ENCODE measurements at regions not wholly inside any gene's neighbourhood (a gene's known extent, or its start where the extent isn't known, plus 50 kb on each side); places are given as distances from the start of the nearest gene placed in this dataset.
"Not testable (repeated sequence)": the region's sequence is repeated elsewhere in the genome, so short reads cannot be mapped to it uniquely, and the experiment has no call there.

DNA sequence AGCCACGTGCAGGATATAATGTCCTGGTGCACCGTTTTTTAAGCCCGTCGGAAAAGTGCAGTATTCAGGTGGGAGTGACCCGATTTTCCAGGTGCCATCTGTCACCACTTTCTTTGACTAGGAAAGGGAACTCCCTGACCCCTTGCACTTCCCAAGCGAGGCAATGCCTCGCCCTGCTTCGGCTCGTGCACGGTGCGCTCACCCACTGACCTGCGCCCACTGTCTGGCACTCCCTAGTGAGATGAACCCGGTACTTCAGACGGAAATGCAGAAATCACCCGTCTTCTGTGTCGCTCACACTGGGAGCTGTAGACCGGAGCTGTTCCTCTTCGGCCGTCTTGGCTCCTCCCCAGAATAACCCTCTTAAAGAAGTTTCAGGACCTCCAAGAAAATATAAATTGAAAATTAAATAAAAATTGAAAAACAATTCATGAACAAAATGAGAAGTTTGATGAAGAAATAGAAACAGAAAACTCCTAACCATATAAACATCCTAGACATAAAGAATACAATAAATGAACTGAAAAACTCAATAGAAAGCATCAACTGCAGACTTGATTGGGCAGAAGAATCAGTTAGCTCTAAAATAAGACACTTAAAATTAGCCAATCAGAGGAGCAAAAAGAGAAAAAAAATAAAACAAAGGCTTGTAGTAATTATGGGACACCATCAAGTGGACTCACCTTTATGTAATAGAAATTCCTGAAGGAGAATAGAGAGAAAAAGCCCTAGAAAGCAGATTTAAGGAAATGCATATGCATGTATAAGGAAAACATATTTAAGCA lies 249.3 kb upstream of the GOT2 start:
- DNase-seq, result not testable (repeated sequence)

DNA sequence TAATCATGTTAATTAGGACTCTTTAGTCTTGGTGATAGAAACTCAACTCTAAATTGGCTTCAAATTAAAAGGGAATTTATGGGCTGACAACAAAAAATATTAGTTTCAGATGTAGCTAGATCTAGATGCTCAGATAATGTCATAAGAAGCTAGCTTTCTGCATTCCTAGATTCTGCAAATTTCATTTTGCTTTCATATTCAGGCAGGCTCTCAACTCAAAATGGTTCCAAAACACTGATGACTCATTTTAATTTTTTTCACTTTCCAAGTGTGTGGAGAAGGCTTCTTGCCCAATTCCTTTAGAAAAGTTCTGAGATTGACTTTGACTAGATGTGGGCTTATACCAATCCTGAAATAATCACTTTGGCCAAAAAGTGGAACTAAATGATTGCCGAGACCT lies 236.7 kb upstream of the GOT2 start:
- DNase-seq, result peak; percentile 1

DNA sequence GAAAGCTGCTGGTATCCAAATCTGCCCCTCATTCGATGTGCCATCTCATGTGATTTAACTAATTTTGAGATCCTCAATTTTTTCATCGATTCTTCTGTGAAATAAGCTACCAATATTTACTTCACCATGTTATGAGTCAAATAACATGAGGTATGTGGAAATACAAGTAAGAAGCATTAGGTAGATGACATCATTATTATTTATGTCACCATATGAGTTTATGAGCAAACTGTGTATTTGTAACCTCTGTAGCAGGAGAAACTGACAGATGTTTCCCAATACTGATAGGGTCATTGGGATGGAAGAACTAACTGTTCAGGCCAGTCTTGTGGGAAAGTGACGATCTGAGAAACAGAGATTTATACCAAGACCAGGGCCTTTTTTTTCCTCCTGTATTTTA lies 229.4 kb upstream of the GOT2 start:
- no peak for DNase-seq

DNA sequence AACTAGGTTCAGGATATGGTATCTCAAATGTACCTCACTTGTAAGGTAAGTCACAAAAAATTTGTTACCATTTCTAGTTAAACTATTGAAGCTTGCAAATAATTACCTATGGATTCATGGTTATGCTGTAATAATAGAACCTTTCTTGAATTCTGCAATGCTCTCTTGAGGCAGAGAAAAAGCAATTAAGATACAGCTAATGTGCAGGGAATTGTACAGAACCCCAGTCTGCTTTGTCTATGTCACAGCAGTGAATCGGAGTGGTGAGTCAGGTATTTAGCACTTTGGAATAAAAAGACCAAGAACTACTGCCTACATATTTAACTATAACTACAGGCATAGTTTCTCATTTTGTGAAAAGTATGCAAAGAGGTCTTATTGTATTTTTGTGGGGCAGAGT lies 228.7 kb upstream of the GOT2 start:
- no peak for DNase-seq

DNA sequence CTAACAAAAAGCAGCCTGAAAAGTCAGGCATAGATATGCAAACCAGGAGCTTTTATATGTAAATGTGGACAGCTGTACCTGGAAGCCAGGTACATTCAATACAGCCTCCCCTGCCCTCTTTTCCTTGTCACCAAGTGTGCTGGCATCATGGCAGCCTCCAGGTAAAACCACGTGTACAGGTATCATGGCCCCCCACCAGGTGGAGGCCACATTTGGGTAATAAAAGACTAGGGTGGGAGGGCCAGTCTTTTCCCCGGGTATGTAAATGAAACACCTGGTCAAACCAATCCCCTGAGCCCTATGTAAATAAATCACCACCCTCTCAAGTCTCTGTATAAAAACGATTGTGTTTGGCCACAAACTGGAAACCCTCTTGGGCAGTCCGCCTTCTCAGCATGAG lies 226.4 kb upstream of the GOT2 start:
- DNase-seq, result no peak

- no peak for DNase-seq
These were observed 225.9 kb upstream of the GOT2 start for GRCh38 chr16:58960034-58960433.

- DNase-seq, result no peak
These were observed 224.6 kb upstream of the GOT2 start for GRCh38 chr16:58958749-58959148.

- no peak for DNase-seq
These were observed 214.1 kb upstream of the GOT2 start for GRCh38 chr16:58948244-58948643.

- no peak for DNase-seq
These were observed 206.5 kb upstream of the GOT2 start for GRCh38 chr16:58940609-58941008.

- no peak for DNase-seq
These were observed 204.7 kb upstream of the GOT2 start for GRCh38 chr16:58938811-58939210.

DNA sequence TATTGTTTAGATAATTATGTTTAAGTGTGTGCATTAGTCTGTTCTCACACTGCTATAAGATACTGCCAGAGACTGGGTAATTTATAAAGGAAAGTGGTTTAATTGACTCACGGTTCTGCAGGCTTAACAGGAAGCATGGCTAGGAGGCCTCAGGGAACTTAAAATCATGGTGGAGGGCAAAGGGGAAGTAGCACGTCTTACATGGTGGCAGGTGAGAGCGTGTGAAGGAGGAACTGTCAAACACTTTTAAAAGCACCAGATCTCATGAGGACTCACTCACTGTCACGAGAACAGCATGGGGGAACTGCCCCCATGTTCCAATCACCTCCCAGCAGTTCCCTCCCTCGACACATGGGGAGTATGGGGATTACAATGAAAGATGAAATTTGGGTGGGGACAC lies 203.5 kb upstream of the GOT2 start:
- no peak for DNase-seq

DNA sequence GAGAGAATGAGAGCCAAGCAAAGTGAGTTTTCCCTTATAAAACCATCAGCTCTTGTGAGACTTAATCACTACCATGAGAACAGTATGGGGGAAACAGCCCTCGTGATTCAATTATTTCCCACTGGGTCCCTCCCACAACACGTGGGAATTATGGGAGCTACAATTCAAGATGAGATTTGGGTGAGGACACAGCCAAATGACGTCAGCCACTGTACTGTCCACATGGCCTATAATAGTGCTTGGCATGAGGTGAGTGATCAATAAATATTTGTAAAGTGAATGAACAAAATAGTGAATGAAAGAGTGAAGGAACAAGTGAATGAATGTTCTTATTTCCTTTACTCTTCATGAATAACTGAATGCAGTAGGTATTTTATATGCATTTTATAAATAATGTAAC lies 199.1 kb upstream of the GOT2 start:
- no peak for DNase-seq

- no peak for DNase-seq
These were observed 197.3 kb upstream of the GOT2 start for GRCh38 chr16:58931436-58931835.

- no peak for DNase-seq
These were observed 189.0 kb upstream of the GOT2 start for GRCh38 chr16:58923094-58923493.

- DNase-seq, result no peak
These were observed 179.3 kb upstream of the GOT2 start for GRCh38 chr16:58913456-58913855.

DNA sequence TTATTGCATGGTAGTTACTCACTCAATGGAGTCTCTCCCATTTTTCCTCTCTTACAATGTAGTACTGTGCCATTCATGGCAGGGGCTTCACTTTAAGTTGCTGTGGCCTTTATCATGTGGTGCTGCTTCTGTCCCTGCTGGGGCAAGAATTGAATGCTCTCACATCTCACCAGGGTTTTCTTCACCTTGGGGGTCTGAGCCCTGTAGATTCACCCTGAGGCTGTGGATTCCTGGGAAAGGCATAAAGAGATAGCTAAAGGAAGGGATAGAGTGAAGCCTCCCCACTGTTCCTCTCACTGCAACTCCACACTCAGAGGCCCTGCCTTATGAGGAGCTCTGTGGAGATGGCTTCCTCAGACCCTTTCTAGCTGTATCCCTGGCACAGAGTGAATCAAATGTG lies 178.5 kb upstream of the GOT2 start:
- DNase-seq, result no peak

- no peak for DNase-seq
These were observed 173.0 kb upstream of the GOT2 start for GRCh38 chr16:58906981-58907715.

DNA sequence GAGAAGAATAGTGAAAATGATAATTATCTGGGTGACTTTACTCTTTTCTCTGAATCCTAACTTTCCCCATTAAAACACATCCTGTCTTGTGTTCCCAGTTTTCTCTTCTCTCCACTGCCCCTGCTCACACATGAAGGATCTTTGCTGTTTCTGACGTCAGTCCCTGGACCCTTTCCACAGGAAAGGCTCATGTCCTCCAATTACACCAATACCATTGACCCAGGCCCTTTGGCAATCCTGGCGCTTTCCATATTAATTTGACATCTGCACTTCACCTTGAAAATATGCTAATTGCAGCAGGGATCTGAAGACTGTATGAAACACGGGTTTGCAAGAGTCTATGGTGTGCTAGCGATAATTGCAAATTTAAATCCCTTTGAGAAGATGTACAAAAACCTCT lies 170.2 kb upstream of the GOT2 start:
- DNase-seq, result no peak

DNA sequence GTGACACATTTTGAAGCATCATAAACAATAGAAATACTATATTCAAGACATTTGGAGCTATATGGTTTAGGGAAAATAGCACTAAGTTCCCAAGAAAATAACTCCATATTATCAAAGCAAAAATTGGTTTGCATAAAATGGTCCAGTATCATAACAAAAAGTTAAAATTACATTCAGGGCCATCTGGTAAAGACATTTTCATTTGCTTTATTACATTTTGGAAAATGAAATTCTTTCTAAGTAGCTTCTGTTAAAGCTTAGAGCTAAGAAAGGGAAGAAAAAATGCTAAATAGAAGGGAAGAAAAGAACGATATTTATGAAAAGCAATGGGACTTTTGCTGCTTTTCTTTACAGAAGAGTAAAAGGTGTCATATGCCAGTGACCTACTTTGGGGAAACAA lies 155.4 kb upstream of the GOT2 start:
- DNase-seq, result no peak

GRCh38 chr16:58885528-58886170 lies 151.5 kb upstream of the GOT2 start:
- no peak for DNase-seq

DNA sequence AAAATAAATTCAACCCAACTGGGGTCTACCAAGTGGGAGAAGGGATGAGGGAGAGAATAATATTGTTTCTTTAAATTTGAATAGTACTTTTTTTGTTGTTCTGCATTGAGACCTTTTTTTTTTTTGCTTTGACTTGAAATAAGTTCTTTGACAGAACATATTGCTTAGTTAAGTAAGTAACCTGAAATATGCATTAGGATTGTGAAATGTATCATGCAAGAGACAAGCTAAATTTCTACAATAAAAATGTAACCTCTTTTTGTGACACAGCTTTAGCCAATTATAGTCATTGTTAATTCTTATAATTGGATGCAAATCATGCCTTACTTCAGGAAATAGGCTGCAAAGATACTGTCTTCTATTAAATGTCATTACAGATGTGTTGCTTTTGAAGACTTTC lies 150.0 kb upstream of the GOT2 start:
- no peak for DNase-seq

- no peak for DNase-seq
These were observed 149.0 kb upstream of the GOT2 start for GRCh38 chr16:58883131-58883530.

DNA sequence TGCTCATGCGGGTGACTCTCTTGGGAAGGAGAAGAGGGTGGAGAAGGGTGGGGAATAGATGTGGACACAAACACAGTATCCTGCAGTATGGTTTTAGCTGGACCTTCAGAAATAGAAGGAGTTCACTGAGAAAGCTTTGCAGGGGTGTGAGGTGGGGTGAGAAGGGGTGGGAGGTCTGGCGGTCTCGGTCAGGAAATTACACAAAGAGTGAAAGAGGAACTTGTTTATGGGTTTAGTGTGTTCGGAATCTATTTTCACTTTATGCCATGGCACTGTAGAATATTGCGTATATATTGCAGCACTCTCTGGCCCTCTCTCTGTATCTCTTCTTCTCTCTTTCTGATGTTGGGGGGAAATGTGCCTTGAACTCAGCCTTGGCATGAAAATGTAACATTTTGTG lies 148.2 kb upstream of the GOT2 start:
- no peak for DNase-seq
